MM.1S (cell line): ENCODE measurements at regions not wholly inside any gene's neighbourhood (a gene's known extent, or its start where the extent isn't known, plus 50 kb on each side); places are given as distances from the start of the nearest gene placed in this dataset.

ENCODE experiments used
- CTCF ChIP-seq: fragments of 300-600 bp; sonication (generic); IDR thresholded peaks from 2 replicates; pipeline ENCODE4 v1.5.1; 2016; ENCODE audit warnings: antibody characterized with exemption, low read length, mixed read lengths
- EZH2 ChIP-seq: fragments of 300-600 bp; sonication (generic); optimal IDR thresholded peaks from 2 replicates; pipeline ENCODE3; 2017; ENCODE audit warnings: low read depth, mild to moderate bottlenecking, antibody characterized with exemption, low read length, mixed read lengths
- EZH2phosphoT487 ChIP-seq: fragments of 300-600 bp; sonication (generic); IDR thresholded peaks from 2 replicates; pipeline ENCODE4 v1.6.1; 2018; ENCODE audit warnings: antibody characterized with exemption, low read length

GRCh38 chr5:87776785-87777184, 364.1 kb upstream of the CCNH start:
- TF ChIP-seq EZH2phosphoT487 = no peak
- no peak for TF ChIP-seq CTCF
- no peak for TF ChIP-seq EZH2
